ENCODE measurements at regions not wholly inside any gene's neighbourhood (a gene's known extent, or its start where the extent isn't known, plus 50 kb on each side); places are given as distances from the start of the nearest gene placed in this dataset.

DNA sequence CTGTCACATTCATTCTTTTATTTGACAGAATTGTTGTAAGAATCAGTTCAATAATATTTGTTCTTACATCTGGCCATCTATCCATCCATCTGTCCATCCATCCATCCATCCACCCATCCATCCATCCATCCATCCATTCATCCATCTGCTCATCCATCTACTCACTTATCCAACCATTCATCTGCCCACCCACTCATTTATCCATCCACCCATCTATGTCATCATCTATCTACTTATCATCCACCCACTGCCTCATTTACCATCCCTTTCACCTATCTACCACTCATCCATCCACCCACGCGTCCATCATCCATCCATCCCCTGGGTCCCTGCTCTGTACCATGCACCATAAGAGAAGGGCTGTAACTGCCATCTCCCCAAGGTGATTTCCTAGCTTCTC, 134.1 kb downstream of the FOXD2 start:
- no peak overlapping the region for H3K27ac ChIP-seq (ENCODE audit: low read depth, low read length)
- H3K27me3 ChIP-seq (ENCODE audit: control insufficient read depth in 1 of 2, insufficient read depth in 2 of 2, low read length in 2 of 2) = peaks cover 3 to 5% of the 10 kb centered on the region in 2 donors
- H3K36me3 ChIP-seq (ENCODE audit: control insufficient read depth in 1 of 2, insufficient read depth in 2 of 2, low read length in 2 of 2) = no peaks in the 10 kb centered on the region
- H3K9me3 ChIP-seq (ENCODE audit: control insufficient read depth in 1 of 2, low read length in 2 of 2) = no peaks in the 10 kb centered on the region
- no peak overlapping the region for H3K9ac ChIP-seq (ENCODE audit: low read depth in 1 of 2, low read length in 2 of 2)
- H3K4me1 ChIP-seq (ENCODE audit: control insufficient read depth in 1 of 2, insufficient read depth in 2 of 2, low read length in 2 of 2) = no peaks in the 10 kb centered on the region
- H3K4me3 ChIP-seq (ENCODE audit: low read depth in 1 of 2, low read length in 2 of 2) = no peak overlapping the region

- no peak overlapping the region for H3K4me3 ChIP-seq (ENCODE audit: low read depth in 1 of 2, low read length in 2 of 2)
- no peak overlapping the region for H3K27ac ChIP-seq (ENCODE audit: low read depth, low read length)
- no peaks in the 10 kb centered on the region for H3K9me3 ChIP-seq (ENCODE audit: control insufficient read depth in 1 of 2, low read length in 2 of 2)
- H3K27me3 ChIP-seq (ENCODE audit: control insufficient read depth in 1 of 2, insufficient read depth in 2 of 2, low read length in 2 of 2) = peaks cover 8% of the 10 kb centered on the region in 2 donors
- no peaks in the 10 kb centered on the region for H3K4me1 ChIP-seq (ENCODE audit: control insufficient read depth in 1 of 2, insufficient read depth in 2 of 2, low read length in 2 of 2)
- H3K9ac ChIP-seq (ENCODE audit: low read depth in 1 of 2, low read length in 2 of 2) = no peak overlapping the region
- no peaks in the 10 kb centered on the region for H3K36me3 ChIP-seq (ENCODE audit: control insufficient read depth in 1 of 2, insufficient read depth in 2 of 2, low read length in 2 of 2)
Measured at GRCh38 chr1:47572731-47573430, 135.0 kb downstream of the FOXD2 start.

- Histone ChIP-seq H3K27ac (ENCODE audit: low read depth, low read length) (no peak overlapping the region), H3K27me3 (ENCODE audit: control insufficient read depth in 1 of 2, insufficient read depth in 2 of 2, low read length in 2 of 2) (peaks cover 8% of the 10 kb centered on the region in 2 donors), H3K4me1 (ENCODE audit: control insufficient read depth in 1 of 2, insufficient read depth in 2 of 2, low read length in 2 of 2) (no peaks in the 10 kb centered on the region), H3K36me3 (ENCODE audit: control insufficient read depth in 1 of 2, insufficient read depth in 2 of 2, low read length in 2 of 2) (no peaks in the 10 kb centered on the region), H3K4me3 (ENCODE audit: low read depth in 1 of 2, low read length in 2 of 2) (no peak overlapping the region), H3K9me3 (ENCODE audit: control insufficient read depth in 1 of 2, low read length in 2 of 2) (no peaks in the 10 kb centered on the region), H3K9ac (ENCODE audit: low read depth in 1 of 2, low read length in 2 of 2) (no peak overlapping the region)
Measured at GRCh38 chr1:47574451-47575165, 136.8 kb downstream of the FOXD2 start.

GRCh38 chr1:47575855-47576757, 138.3 kb downstream of the FOXD2 start:
- H3K36me3 ChIP-seq (ENCODE audit: control insufficient read depth in 1 of 2, insufficient read depth in 2 of 2, low read length in 2 of 2) = no peaks in the 10 kb centered on the region
- no peak overlapping the region for H3K4me3 ChIP-seq (ENCODE audit: low read depth in 1 of 2, low read length in 2 of 2)
- H3K4me1 ChIP-seq (ENCODE audit: control insufficient read depth in 1 of 2, insufficient read depth in 2 of 2, low read length in 2 of 2) = no peaks in the 10 kb centered on the region
- H3K9me3 ChIP-seq (ENCODE audit: control insufficient read depth in 1 of 2, low read length in 2 of 2) = no peaks in the 10 kb centered on the region
- no peak overlapping the region for H3K27ac ChIP-seq (ENCODE audit: low read depth, low read length)
- peaks cover 8% of the 10 kb centered on the region in 2 donors for H3K27me3 ChIP-seq (ENCODE audit: control insufficient read depth in 1 of 2, insufficient read depth in 2 of 2, low read length in 2 of 2)
- no peak overlapping the region for H3K9ac ChIP-seq (ENCODE audit: low read depth in 1 of 2, low read length in 2 of 2)

DNA sequence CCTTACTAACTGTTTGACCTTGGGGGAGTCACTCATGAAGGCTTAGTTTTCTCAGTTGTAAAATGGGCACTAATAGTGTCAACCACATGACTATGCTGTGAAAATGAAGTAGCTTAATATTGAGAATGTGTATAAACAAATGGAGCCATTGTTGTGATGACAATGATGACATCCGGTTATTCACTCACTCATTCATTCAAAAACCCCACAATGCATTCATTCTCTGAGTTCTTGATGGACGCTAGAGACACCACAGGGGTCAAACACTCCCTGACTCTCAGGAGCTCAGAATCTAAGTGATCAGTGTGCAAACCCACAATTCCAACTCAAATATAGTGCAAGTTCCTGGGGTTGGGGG, 138.9 kb downstream of the FOXD2 start:
- Histone ChIP-seq H3K27ac (ENCODE audit: low read depth, low read length) (no peak overlapping the region), H3K36me3 (ENCODE audit: control insufficient read depth in 1 of 2, insufficient read depth in 2 of 2, low read length in 2 of 2) (no peaks in the 10 kb centered on the region), H3K9ac (ENCODE audit: low read depth in 1 of 2, low read length in 2 of 2) (no peak overlapping the region), H3K4me1 (ENCODE audit: control insufficient read depth in 1 of 2, insufficient read depth in 2 of 2, low read length in 2 of 2) (no peaks in the 10 kb centered on the region), H3K27me3 (ENCODE audit: control insufficient read depth in 1 of 2, insufficient read depth in 2 of 2, low read length in 2 of 2) (peaks cover 5 to 8% of the 10 kb centered on the region in 2 donors), H3K4me3 (ENCODE audit: low read depth in 1 of 2, low read length in 2 of 2) (no peak overlapping the region), H3K9me3 (ENCODE audit: control insufficient read depth in 1 of 2, low read length in 2 of 2) (no peaks in the 10 kb centered on the region)

GRCh38 chr1:47577303-47578025, 139.6 kb downstream of the FOXD2 start:
- Histone ChIP-seq H3K4me3 (ENCODE audit: low read depth in 1 of 2, low read length in 2 of 2) (no peak overlapping the region), H3K36me3 (ENCODE audit: control insufficient read depth in 1 of 2, insufficient read depth in 2 of 2, low read length in 2 of 2) (no peaks in the 10 kb centered on the region), H3K9ac (ENCODE audit: low read depth in 1 of 2, low read length in 2 of 2) (no peak overlapping the region), H3K4me1 (ENCODE audit: control insufficient read depth in 1 of 2, insufficient read depth in 2 of 2, low read length in 2 of 2) (no peaks in the 10 kb centered on the region), H3K9me3 (ENCODE audit: control insufficient read depth in 1 of 2, low read length in 2 of 2) (no peaks in the 10 kb centered on the region), H3K27ac (ENCODE audit: low read depth, low read length) (no peak overlapping the region), H3K27me3 (ENCODE audit: control insufficient read depth in 1 of 2, insufficient read depth in 2 of 2, low read length in 2 of 2) (peaks cover 5 to 8% of the 10 kb centered on the region in 2 donors)

GRCh38 chr1:47578026-47578720, 140.3 kb downstream of the FOXD2 start:
- Histone ChIP-seq H3K4me3 (ENCODE audit: low read depth in 1 of 2, low read length in 2 of 2) (no peak overlapping the region), H3K9ac (ENCODE audit: low read depth in 1 of 2, low read length in 2 of 2) (no peak overlapping the region), H3K27ac (ENCODE audit: low read depth, low read length) (no peak overlapping the region), H3K27me3 (ENCODE audit: control insufficient read depth in 1 of 2, insufficient read depth in 2 of 2, low read length in 2 of 2) (peaks cover 5 to 8% of the 10 kb centered on the region in 2 donors), H3K9me3 (ENCODE audit: control insufficient read depth in 1 of 2, low read length in 2 of 2) (no peaks in the 10 kb centered on the region), H3K36me3 (ENCODE audit: control insufficient read depth in 1 of 2, insufficient read depth in 2 of 2, low read length in 2 of 2) (no peaks in the 10 kb centered on the region), H3K4me1 (ENCODE audit: control insufficient read depth in 1 of 2, insufficient read depth in 2 of 2, low read length in 2 of 2) (no peaks in the 10 kb centered on the region)

GRCh38 chr1:47578721-47579419, 141.0 kb downstream of the FOXD2 start:
- Histone ChIP-seq H3K4me3 (ENCODE audit: low read depth in 1 of 2, low read length in 2 of 2) (no peak overlapping the region), H3K9me3 (ENCODE audit: control insufficient read depth in 1 of 2, low read length in 2 of 2) (no peaks in the 10 kb centered on the region), H3K27me3 (ENCODE audit: control insufficient read depth in 1 of 2, insufficient read depth in 2 of 2, low read length in 2 of 2) (peaks cover 5 to 8% of the 10 kb centered on the region in 2 donors), H3K36me3 (ENCODE audit: control insufficient read depth in 1 of 2, insufficient read depth in 2 of 2, low read length in 2 of 2) (no peaks in the 10 kb centered on the region), H3K4me1 (ENCODE audit: control insufficient read depth in 1 of 2, insufficient read depth in 2 of 2, low read length in 2 of 2) (no peaks in the 10 kb centered on the region), H3K9ac (ENCODE audit: low read depth in 1 of 2, low read length in 2 of 2) (no peak overlapping the region), H3K27ac (ENCODE audit: low read depth, low read length) (no peak overlapping the region)

DNA sequence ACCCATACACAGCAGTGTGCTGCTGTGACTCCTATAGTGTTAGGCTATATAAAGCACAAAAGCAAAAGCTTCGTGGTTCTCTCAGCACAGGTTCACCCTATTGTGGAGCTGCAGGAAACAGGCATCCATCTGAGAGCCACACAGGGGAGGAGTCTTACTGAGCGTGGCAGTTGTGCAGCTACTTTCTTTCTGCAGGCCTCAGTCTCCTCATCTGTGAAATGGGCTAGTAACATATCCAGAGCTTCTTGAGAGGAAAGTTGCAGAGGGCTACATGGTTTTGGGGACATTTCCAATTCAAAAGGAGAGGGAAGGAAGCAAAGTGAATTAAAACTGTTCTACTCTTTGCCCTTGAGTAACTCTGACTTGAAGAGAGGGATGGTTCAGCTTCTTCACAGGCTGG, 142.0 kb downstream of the FOXD2 start:
- Histone ChIP-seq H3K9ac (ENCODE audit: low read depth in 1 of 2, low read length in 2 of 2) (no peak overlapping the region), H3K27ac (ENCODE audit: low read depth, low read length) (no peak overlapping the region), H3K4me1 (ENCODE audit: control insufficient read depth in 1 of 2, insufficient read depth in 2 of 2, low read length in 2 of 2) (no peaks in the 10 kb centered on the region), H3K4me3 (ENCODE audit: low read depth in 1 of 2, low read length in 2 of 2) (no peak overlapping the region), H3K27me3 (ENCODE audit: control insufficient read depth in 1 of 2, insufficient read depth in 2 of 2, low read length in 2 of 2) (peaks cover 5 to 15% of the 10 kb centered on the region in 2 donors), H3K36me3 (ENCODE audit: control insufficient read depth in 1 of 2, insufficient read depth in 2 of 2, low read length in 2 of 2) (no peaks in the 10 kb centered on the region), H3K9me3 (ENCODE audit: control insufficient read depth in 1 of 2, low read length in 2 of 2) (no peaks in the 10 kb centered on the region)
